ENCODE measurements at regions not wholly inside any gene's neighbourhood (a gene's known extent, or its start where the extent isn't known, plus 50 kb on each side); places are given as distances from the start of the nearest gene placed in this dataset.

DNA sequence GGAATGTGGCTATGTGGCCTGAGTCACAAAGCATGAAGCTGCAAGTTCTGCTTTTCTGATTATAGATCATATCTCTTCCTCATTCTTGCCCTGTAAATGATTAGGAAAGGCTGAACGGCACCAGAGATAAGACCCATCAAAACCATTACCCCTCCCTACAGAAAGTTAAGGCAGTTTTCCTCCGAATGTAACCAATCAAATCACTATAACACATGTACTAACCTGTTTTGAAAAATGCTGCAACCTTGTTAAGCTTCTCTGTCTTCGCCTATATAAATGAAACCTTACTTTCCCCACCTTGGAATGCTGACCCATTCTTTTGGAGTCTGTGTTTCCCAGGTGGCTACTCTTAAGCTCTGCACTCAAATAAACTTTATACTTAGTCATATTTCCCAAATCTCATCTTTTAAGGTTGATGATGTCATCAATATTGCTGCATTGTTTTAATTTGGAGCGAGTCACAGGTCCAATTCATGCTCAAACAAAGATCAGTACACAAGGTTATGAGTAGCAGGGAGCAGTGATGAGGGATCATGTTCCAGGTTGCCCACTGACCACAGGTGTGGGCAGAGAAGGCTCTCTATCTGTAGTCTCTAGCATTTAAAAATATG lies 662.3 kb downstream of the IRS1 start:
- TF ChIP-seq, protein P1, sequence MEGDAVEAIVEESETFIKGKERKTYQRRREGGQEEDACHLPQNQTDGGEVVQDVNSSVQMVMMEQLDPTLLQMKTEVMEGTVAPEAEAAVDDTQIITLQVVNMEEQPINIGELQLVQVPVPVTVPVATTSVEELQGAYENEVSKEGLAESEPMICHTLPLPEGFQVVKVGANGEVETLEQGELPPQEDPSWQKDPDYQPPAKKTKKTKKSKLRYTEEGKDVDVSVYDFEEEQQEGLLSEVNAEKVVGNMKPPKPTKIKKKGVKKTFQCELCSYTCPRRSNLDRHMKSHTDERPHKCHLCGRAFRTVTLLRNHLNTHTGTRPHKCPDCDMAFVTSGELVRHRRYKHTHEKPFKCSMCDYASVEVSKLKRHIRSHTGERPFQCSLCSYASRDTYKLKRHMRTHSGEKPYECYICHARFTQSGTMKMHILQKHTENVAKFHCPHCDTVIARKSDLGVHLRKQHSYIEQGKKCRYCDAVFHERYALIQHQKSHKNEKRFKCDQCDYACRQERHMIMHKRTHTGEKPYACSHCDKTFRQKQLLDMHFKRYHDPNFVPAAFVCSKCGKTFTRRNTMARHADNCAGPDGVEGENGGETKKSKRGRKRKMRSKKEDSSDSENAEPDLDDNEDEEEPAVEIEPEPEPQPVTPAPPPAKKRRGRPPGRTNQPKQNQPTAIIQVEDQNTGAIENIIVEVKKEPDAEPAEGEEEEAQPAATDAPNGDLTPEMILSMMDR (conservative IDR thresholded peaks at IDR 0.05): no peak
- no peak for TF ChIP-seq ZFX (IDR thresholded peaks at IDR 0.05)
